ENCODE measurements at regions not wholly inside any gene's neighbourhood (a gene's known extent, or its start where the extent isn't known, plus 50 kb on each side); places are given as distances from the start of the nearest gene placed in this dataset.
"Not testable (repeated sequence)": the region's sequence is repeated elsewhere in the genome, so short reads cannot be mapped to it uniquely, and the experiment has no call there.

GRCh38 chr6:119511024-119511423, 161.5 kb upstream of the MAN1A1 start:
- DNase-seq = no peak

- no peak for DNase-seq
These were observed 160.7 kb upstream of the MAN1A1 start for GRCh38 chr6:119510246-119510645.

- no peak for DNase-seq
These were observed 157.1 kb upstream of the MAN1A1 start for GRCh38 chr6:119506631-119507174.

- no peak for DNase-seq
These were observed 152.4 kb upstream of the MAN1A1 start for GRCh38 chr6:119501798-119502483.

GRCh38 chr6:119499797-119500196, 150.2 kb upstream of the MAN1A1 start:
- no peak for DNase-seq

- DNase-seq = no peak
These were observed 148.6 kb upstream of the MAN1A1 start for GRCh38 chr6:119497988-119498727.

- peak in 1 of 2 experiments; percentile 33 for DNase-seq
These were observed 145.7 kb upstream of the MAN1A1 start for GRCh38 chr6:119495230-119495683.

- no peak for DNase-seq
These were observed 144.4 kb upstream of the MAN1A1 start for GRCh38 chr6:119493980-119494379.

- not testable (repeated sequence) for DNase-seq
These were observed 141.6 kb upstream of the MAN1A1 start for GRCh38 chr6:119491112-119491511.

GRCh38 chr6:119490050-119490449, 140.5 kb upstream of the MAN1A1 start:
- not testable (repeated sequence) for DNase-seq

GRCh38 chr6:119484598-119484997, 135.0 kb upstream of the MAN1A1 start:
- no peak for DNase-seq

GRCh38 chr6:119483908-119484307, 134.3 kb upstream of the MAN1A1 start:
- no peak for DNase-seq

GRCh38 chr6:119482850-119483285, 133.3 kb upstream of the MAN1A1 start:
- no peak for DNase-seq

GRCh38 chr6:119481976-119482375, 132.4 kb upstream of the MAN1A1 start:
- DNase-seq = no peak

- no peak for DNase-seq
These were observed 131.5 kb upstream of the MAN1A1 start for GRCh38 chr6:119480961-119481497.

- no peak for DNase-seq
These were observed 130.5 kb upstream of the MAN1A1 start for GRCh38 chr6:119479860-119480655.

- DNase-seq = no peak
These were observed 127.0 kb upstream of the MAN1A1 start for GRCh38 chr6:119476554-119476953.

GRCh38 chr6:119476024-119476423, 126.5 kb upstream of the MAN1A1 start:
- DNase-seq = no peak

- no peak for DNase-seq
These were observed 121.5 kb upstream of the MAN1A1 start for GRCh38 chr6:119470893-119471542.

- DNase-seq = no peak
These were observed 118.0 kb upstream of the MAN1A1 start for GRCh38 chr6:119467488-119468081.

GRCh38 chr6:119466226-119466625, 116.7 kb upstream of the MAN1A1 start:
- no peak for DNase-seq

GRCh38 chr6:119463081-119463626, 113.6 kb upstream of the MAN1A1 start:
- no peak for DNase-seq

Measured in NCI-H446 (cell line).